Right lobe of liver (tissue), 4 donors: ENCODE measurements at regions not wholly inside any gene's neighbourhood (a gene's known extent, or its start where the extent isn't known, plus 50 kb on each side); places are given as distances from the start of the nearest gene placed in this dataset.

Experiments used
- CTCF ChIP-seq, 4 donors: fragments of 200-600 bp in 3 of 4; fragments of 450-650 bp in 1 of 4; IDR thresholded peaks; one replicate each; pipeline versions ENCODE4 v1.5.1 to v1.8.0; 2016 to 2022; ENCODE audit warnings: antibody characterized with exemption in 4 of 4, mild to moderate bottlenecking in 2 of 4
- POLR2A ChIP-seq: fragments of 450-650 bp; IDR thresholded peaks from one replicate; pipeline ENCODE4 v1.6.1; 2017; ENCODE audit warnings: antibody characterized with exemption, mild to moderate bottlenecking
- donor health status: DM: no; HTN: no; CAD: no.
- donor health status: DM: no; HTN: no; CAD: no.
- donor health status: DM: no; HTN: yes; CAD: no.

- TF ChIP-seq POLR2A, result no peak
- TF ChIP-seq CTCF (IDR thresholded peaks at IDR 0.05), result no peak
These were observed 166.9 kb upstream of the ROBO2 start for GRCh38 chr3:76872999-76873398.
